Trophoblast cell (in vitro differentiated cells and primary cell): ENCODE measurements at regions not wholly inside any gene's neighbourhood (a gene's known extent, or its start where the extent isn't known, plus 50 kb on each side); places are given as distances from the start of the nearest gene placed in this dataset.

Experiments used
- DNase-seq, 2 donors: peaks; one replicate each; pipeline ENCODE4 v3.0.0-alpha.2; 2016
- H2AFZ ChIP-seq: 2 replicates; pipeline ENCODE4 v1.6.1; 2013; ENCODE audit warnings: low read length, moderate library complexity, mild to moderate bottlenecking; ENCODE audit not compliant: insufficient read depth, poor library complexity
- H2AK5ac ChIP-seq: 2 replicates; pipeline ENCODE4 v1.6.1; 2013; ENCODE audit warnings: mild to moderate bottlenecking, low read length
- H2BK120ac ChIP-seq: 2 replicates; pipeline ENCODE4 v1.6.1; 2013; ENCODE audit warnings: low read length, mild to moderate bottlenecking, moderate library complexity; ENCODE audit not compliant: insufficient read depth, poor library complexity
- H2BK12ac ChIP-seq: 2 replicates; pipeline ENCODE4 v1.6.1; 2013; ENCODE audit warnings: mild to moderate bottlenecking, low read length, moderate library complexity
- H2BK5ac ChIP-seq: 2 replicates; pipeline ENCODE4 v1.6.1; 2013; ENCODE audit warnings: low read length, low read depth, moderate library complexity, mild to moderate bottlenecking; ENCODE audit not compliant: poor library complexity
- H3K14ac ChIP-seq: 2 replicates; pipeline ENCODE4 v1.6.1; 2013; ENCODE audit warnings: mild to moderate bottlenecking, low read length
- H3K18ac ChIP-seq: 2 replicates; pipeline ENCODE4 v1.6.1; 2013; ENCODE audit warnings: mild to moderate bottlenecking, low read length
- H3K23ac ChIP-seq: 2 replicates; pipeline ENCODE4 v1.6.1; 2013; ENCODE audit warnings: low read length
- H3K27ac ChIP-seq: 2 replicates; pipeline ENCODE4 v1.5.1; 2013; ENCODE audit warnings: low read depth, mild to moderate bottlenecking, inconsistent platforms, low read length, moderate library complexity
- H3K27me3 ChIP-seq: 2 replicates; pipeline ENCODE4 v1.6.1; 2013; ENCODE audit warnings: inconsistent platforms, mild to moderate bottlenecking, low read length, moderate library complexity; ENCODE audit not compliant: insufficient read depth
- H3K36me3 ChIP-seq, 2 experiments: 1 replicate in 1 of 2; 2 replicates in 1 of 2; pipeline ENCODE4 v1.6.1; 2013; ENCODE audit warnings: low read length in 2 of 2, mild to moderate bottlenecking in 2 of 2, moderate library complexity in 1 of 2; ENCODE audit not compliant: insufficient read depth in 2 of 2, control insufficient read depth in 1 of 2
- H3K4ac ChIP-seq: 2 replicates; pipeline ENCODE4 v1.6.1; 2013; ENCODE audit warnings: low read depth, mild to moderate bottlenecking, low read length, moderate library complexity
- H3K4me1 ChIP-seq, 2 experiments: 1 replicate in 1 of 2; 2 replicates in 1 of 2; pipeline ENCODE4 v1.6.1; 2013; ENCODE audit warnings: low read length in 2 of 2, mild to moderate bottlenecking in 2 of 2, moderate library complexity in 1 of 2; ENCODE audit not compliant: insufficient read depth in 2 of 2, control insufficient read depth in 1 of 2
- H3K4me2 ChIP-seq: 2 replicates; pipeline ENCODE4 v1.6.1; 2013; ENCODE audit warnings: inconsistent platforms, mild to moderate bottlenecking, low read length, moderate library complexity
- H3K4me3 ChIP-seq: 2 replicates; pipeline ENCODE4 v1.5.1; 2013; ENCODE audit warnings: mild to moderate bottlenecking, low read depth, low read length, inconsistent platforms
- H3K79me1 ChIP-seq: one replicate; pipeline ENCODE4 v1.6.1; 2013; ENCODE audit warnings: low read length
- H3K79me2 ChIP-seq: 2 replicates; pipeline ENCODE4 v1.6.1; 2013; ENCODE audit warnings: low read length, mild to moderate bottlenecking; ENCODE audit not compliant: control insufficient read depth, insufficient read depth, poor library complexity
- H3K9ac ChIP-seq: 2 replicates; pipeline ENCODE4 v1.6.1; 2013; ENCODE audit warnings: mild to moderate bottlenecking, low read length
- H3K9me3 ChIP-seq: 2 replicates; pipeline ENCODE4 v1.6.1; 2013; ENCODE audit warnings: low read depth, mild to moderate bottlenecking, control low read depth, inconsistent platforms, low read length; ENCODE audit not compliant: insufficient read depth
- H4K12ac ChIP-seq: 2 replicates; pipeline ENCODE4 v1.6.1; 2013; ENCODE audit warnings: low read depth, mild to moderate bottlenecking, low read length, moderate library complexity
- H4K8ac ChIP-seq: 2 replicates; pipeline ENCODE4 v1.6.1; 2013; ENCODE audit warnings: low read depth, mild to moderate bottlenecking, low read length, moderate library complexity
- H4K91ac ChIP-seq: one replicate; pipeline ENCODE4 v1.6.1; 2013; ENCODE audit warnings: low read depth, mild to moderate bottlenecking, low read length, moderate library complexity
- WGBS: extraction: QIAGEN DNeasy Blood & Tissue Kit; methylation state at CpG from one replicate; pipeline ENCODE4 v1.1.7; 2013; ENCODE audit warnings: missing lambda C conversion rate; ENCODE audit not compliant: insufficient read length, insufficient coverage; ENCODE audit errors: extremely low coverage; 5-methylcytosine and 5-hydroxymethylcytosine counted together

DNA sequence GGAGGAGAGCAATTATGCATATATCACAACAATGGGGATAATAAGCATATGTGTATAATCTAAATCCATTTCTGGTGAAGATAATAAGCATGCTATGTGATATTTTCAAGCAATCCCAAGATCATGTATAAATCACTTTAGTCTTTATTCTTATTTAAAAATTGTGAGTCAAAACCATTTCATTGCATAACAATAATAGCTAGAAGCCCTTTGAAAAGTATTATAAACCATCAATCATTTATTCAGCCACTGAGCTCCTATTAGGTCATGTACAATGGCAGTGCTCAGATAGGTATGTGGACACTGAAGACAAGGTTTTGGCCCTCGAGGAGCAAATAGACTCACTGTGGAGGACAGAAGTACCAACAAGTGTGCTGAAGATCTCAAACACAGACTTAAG, 113.1 kb downstream of the CDCA7 start:
- H2BK5ac ChIP-seq: no peak overlapping the region
- H2BK120ac ChIP-seq: no peak overlapping the region
- no peak overlapping the region for H2AK5ac ChIP-seq
- no peaks in the 10 kb centered on the region for H3K36me3 ChIP-seq
- no peak overlapping the region for H3K4ac ChIP-seq
- no peaks in the 10 kb centered on the region for H3K79me2 ChIP-seq
- no peak overlapping the region for H3K27ac ChIP-seq
- H3K23ac ChIP-seq: no peak overlapping the region
- H3K4me3 ChIP-seq: no peak overlapping the region
- H2AFZ ChIP-seq: no peak overlapping the region
- H3K9me3 ChIP-seq: no peaks in the 10 kb centered on the region
- no peaks in the 10 kb centered on the region for H3K27me3 ChIP-seq
- no CpG with 5 or more reads among the region's 1 CpG for WGBS
- no peak overlapping the region for H4K8ac ChIP-seq
- no peak overlapping the region for H3K4me2 ChIP-seq
- H3K79me1 ChIP-seq: no peaks in the 10 kb centered on the region
- no peak overlapping the region for H2BK12ac ChIP-seq
- no peak overlapping the region for H3K9ac ChIP-seq
- H3K18ac ChIP-seq: no peak overlapping the region
- H3K4me1 ChIP-seq: no peaks in the 10 kb centered on the region
- H4K12ac ChIP-seq: no peak overlapping the region
- no peak overlapping the region for H4K91ac ChIP-seq
- no peak for DNase-seq
- no peak overlapping the region for H3K14ac ChIP-seq

DNA sequence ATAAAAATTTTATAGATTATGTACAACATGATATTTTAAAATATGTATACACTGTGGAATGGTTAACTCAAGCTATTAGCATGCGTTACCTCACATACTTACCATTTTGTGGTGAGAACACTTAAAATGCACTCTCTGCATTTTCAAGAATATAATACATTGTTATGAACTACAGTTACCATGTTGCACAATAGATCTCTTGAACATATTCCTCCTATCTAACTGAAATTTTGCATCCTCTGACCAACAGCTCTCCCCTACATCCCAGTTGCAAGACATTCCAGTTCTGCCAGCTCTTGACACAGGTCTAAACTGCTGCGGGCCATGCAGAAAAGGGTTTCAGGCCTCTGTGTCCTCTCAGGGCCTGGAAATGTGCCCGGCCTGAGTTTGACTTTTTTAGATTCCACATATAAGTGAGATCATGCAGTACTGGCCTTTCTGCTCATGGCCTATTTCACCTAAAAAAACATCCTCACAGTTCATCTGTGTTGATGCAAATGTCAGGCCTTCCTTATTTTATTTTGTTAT, 113.7 kb downstream of the CDCA7 start:
- peak; percentile 14 to 34 for DNase-seq
- Histone ChIP-seq H3K27ac (no peak overlapping the region), H2BK5ac (no peak overlapping the region), H2AK5ac (no peak overlapping the region), H4K8ac (no peak overlapping the region), H4K12ac (no peak overlapping the region), H3K14ac (no peak overlapping the region), H3K79me2 (no peaks in the 10 kb centered on the region), H2AFZ (no peak overlapping the region), H3K4me1 (no peaks in the 10 kb centered on the region), H3K23ac (no peak overlapping the region), H3K9me3 (no peaks in the 10 kb centered on the region), H3K18ac (no peak overlapping the region), H2BK12ac (no peak overlapping the region), H3K9ac (no peak overlapping the region), H3K36me3 (no peaks in the 10 kb centered on the region), H3K27me3 (no peaks in the 10 kb centered on the region), H3K4ac (no peak overlapping the region), H3K79me1 (no peaks in the 10 kb centered on the region), H3K4me2 (no peak overlapping the region), H3K4me3 (no peak overlapping the region), H4K91ac (no peak overlapping the region), H2BK120ac (no peak overlapping the region)
- no CpG with 5 or more reads among the region's 3 CpGs for WGBS

DNA sequence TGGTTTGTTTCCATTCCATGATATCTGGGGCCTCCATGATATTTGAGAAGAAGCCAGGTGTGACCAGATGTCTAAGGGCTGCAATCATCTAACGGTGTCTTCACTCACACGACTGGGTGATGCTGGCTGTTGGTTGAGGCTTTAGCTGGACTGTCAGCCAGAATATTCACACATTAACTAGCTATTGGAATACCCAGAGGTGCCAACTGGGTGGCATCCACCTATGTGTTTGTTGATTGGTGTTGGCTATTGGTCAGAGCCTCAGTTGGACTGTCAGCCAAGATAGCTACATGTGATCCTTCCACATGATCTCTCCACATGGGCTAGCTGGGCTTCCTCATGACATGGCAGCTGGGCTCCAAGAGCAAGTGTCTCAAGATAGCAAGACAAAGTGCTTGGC, 117.4 kb downstream of the CDCA7 start:
- Histone ChIP-seq H3K4me2 (no peak overlapping the region), H2BK12ac (no peak overlapping the region), H4K8ac (no peak overlapping the region), H2AK5ac (no peak overlapping the region), H3K4me3 (no peak overlapping the region), H3K4me1 (no peaks in the 10 kb centered on the region), H3K9ac (no peak overlapping the region), H3K79me1 (no peaks in the 10 kb centered on the region), H3K9me3 (no peaks in the 10 kb centered on the region), H3K4ac (no peak overlapping the region), H3K36me3 (no peaks in the 10 kb centered on the region), H2AFZ (no peak overlapping the region), H3K27me3 (no peaks in the 10 kb centered on the region), H3K23ac (no peak overlapping the region), H4K12ac (no peak overlapping the region), H3K79me2 (no peaks in the 10 kb centered on the region), H2BK5ac (no peak overlapping the region), H3K27ac (no peak overlapping the region), H2BK120ac (no peak overlapping the region), H4K91ac (no peak overlapping the region), H3K18ac (no peak overlapping the region), H3K14ac (no peak overlapping the region)
- WGBS: no CpG with 5 or more reads among the region's 2 CpGs
- DNase-seq: no peak

DNA sequence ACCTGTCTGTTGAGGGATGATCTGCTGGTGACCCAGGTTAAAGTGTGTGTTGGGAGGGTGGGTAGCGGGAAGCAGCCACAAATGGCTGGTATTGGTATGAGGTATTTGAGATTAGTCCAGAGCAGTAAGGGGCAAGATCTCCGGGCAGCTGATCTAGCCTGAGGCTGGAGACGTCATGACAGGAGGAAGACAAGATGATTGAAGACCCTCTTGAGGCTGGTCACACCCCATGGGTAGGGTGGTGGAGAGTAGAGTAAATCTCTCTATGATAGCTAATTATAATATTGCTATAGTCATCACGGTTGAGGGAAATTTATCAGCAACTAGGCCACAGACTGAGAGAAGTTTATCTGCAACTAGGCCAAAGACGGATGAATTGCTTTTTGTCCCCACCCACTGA, 128.5 kb downstream of the CDCA7 start:
- H3K4me3 ChIP-seq: no peak overlapping the region

More for the DNA sequence above, 128.5 kb downstream of the CDCA7 start:
- no peak overlapping the region for H3K27ac ChIP-seq
- H4K91ac ChIP-seq: no peak overlapping the region
- no peak overlapping the region for H4K12ac ChIP-seq
- DNase-seq: no peak
- no CpG with 5 or more reads among the region's 5 CpGs for WGBS
- no peak overlapping the region for H3K23ac ChIP-seq
- H4K8ac ChIP-seq: no peak overlapping the region
- no peak overlapping the region for H2BK5ac ChIP-seq
- no peak overlapping the region for H3K18ac ChIP-seq
- H2AK5ac ChIP-seq: no peak overlapping the region
- no peaks in the 10 kb centered on the region for H3K79me2 ChIP-seq
- H3K27me3 ChIP-seq: no peaks in the 10 kb centered on the region
- H3K79me1 ChIP-seq: no peaks in the 10 kb centered on the region
- H3K14ac ChIP-seq: no peak overlapping the region
- no peak overlapping the region for H3K9ac ChIP-seq
- no peak overlapping the region for H2BK12ac ChIP-seq
- H3K4me1 ChIP-seq: no peaks in the 10 kb centered on the region
- no peak overlapping the region for H3K4me2 ChIP-seq
- H2AFZ ChIP-seq: no peak overlapping the region
- no peak overlapping the region for H3K4ac ChIP-seq
- H2BK120ac ChIP-seq: no peak overlapping the region
- no peaks in the 10 kb centered on the region for H3K9me3 ChIP-seq
- H3K36me3 ChIP-seq: no peaks in the 10 kb centered on the region
